ENCODE measurements at regions not wholly inside any gene's neighbourhood (a gene's known extent, or its start where the extent isn't known, plus 50 kb on each side); places are given as distances from the start of the nearest gene placed in this dataset.

DNA sequence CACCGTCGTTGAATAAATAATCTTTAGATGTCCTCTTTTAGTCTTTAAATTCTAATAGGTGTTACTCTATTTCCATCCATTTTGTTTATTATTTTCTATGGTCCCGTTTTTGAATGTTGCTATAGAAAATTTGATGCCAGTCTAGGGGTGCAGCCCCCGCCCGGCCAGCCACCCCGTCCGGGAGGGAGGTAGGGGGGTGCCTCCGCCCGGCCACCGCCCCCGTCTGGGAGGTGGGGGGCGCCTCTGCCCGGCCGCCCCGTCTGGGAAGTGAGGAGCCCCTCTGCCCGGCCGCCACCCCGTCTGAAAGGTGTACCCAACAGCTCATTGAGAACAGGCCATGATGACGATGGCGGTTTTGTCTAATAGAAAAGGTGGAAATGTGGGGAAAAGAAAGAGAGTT lies 2372.2 kb upstream of the WWC1 start:
- no peak for DNase-seq (ENCODE audit: extremely low read depth in 1 of 11, low read depth in 9 of 11, low spot score in 4 of 11)

DNA sequence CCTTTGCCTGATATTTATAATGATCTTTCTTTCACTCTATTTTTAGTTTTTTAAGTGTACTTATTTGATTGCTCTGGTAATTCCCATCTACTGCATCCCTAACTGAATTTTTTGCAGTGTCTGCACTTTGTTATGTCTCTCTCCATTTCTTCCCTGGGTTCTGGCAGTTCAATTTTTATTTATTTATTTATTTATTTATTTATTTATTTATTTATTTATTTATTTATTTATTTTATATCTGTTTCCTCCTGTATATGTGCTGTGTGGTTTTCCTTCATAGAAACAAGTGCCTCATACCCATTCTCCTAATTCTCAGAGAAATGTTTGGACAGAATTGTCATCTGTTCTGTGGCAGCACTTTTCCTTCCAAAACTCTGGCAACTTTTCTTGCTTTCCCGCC lies 2370.8 kb upstream of the WWC1 start:
- DNase-seq (ENCODE audit: extremely low read depth in 1 of 11, low read depth in 9 of 11, low spot score in 4 of 11): no peak

DNA sequence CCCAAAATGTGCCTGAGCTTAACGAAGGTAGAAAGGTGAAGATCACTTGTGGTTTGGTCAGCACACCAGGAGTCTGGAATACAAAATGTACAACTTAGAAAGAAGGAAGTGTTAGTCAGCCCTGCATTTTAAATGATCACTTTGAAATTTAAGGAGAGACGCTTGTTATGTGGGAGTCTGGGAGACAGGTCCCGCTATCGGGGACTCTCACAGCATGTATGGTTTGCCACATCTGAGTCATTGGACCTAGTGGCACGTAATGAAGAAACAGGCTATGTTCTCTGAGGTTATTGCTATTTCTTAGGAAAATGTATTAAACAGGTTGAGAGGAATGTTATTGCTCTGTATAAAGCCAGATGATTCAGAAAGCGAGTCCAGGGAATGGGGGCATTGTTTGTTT lies 2362.5 kb upstream of the WWC1 start:
- DNase-seq (ENCODE audit: extremely low read depth in 1 of 11, low read depth in 9 of 11, low spot score in 4 of 11): no peak

GRCh38 chr5:165940541-165940940 lies 2350.9 kb upstream of the WWC1 start:
- no peak for DNase-seq (ENCODE audit: extremely low read depth in 1 of 11, low read depth in 9 of 11, low spot score in 4 of 11)

GRCh38 chr5:165956854-165957253 lies 2334.6 kb upstream of the WWC1 start:
- DNase-seq (ENCODE audit: extremely low read depth in 1 of 11, low read depth in 9 of 11, low spot score in 4 of 11): no peak

DNA sequence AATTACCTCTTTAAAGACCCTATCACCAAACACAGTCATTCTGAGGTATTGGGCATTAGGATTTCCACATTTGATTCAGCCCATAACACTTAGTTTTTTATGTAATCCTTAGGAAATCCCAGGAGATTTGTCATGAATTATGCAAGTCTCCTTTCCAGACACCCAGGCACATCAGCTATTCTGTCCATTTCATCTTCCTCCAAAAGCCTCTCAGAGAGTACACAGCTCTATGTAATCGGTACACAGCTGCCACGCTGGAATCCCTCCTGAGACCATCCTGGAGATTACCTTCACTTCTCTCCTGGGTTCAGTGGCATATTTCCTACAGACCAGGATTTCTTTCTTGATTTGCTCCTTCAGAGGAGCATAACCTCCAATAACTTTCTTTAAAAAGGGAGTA lies 2309.8 kb upstream of the WWC1 start:
- no peak for DNase-seq (ENCODE audit: extremely low read depth in 1 of 11, low read depth in 9 of 11, low spot score in 4 of 11)

DNA sequence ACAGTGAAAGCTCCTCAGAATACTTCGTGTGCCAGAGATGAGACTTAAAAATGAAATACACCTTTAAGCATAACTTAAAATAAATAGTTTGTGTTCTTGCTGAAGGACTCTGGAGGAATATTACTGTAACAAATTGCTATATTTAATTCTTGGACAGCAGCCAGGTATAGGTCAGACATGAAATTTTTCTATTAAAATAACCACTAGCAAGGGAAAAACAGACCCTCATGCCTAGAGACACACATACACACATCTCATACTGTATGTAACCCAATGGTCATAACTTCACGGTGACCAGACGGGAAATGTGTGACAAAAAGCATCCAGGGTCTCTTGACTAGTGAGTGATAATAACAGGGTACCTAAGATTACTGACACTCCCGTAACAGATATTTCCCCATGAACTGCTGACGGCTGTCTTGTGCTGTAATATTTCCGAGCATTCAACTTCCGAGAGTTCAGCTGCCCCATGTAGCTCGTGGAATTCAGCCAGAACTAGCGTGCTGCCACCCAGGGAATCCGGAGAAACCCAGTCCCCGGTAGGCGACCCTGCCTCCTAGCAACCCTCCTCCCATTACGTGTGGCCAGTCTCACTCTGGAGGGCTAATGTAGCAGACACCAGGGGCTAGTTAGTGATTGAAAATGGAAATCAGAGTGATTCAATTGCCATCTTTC lies 2295.1 kb upstream of the WWC1 start:
- peak in 3 of 11 donors; percentile 5 to 19 (median 7) for DNase-seq (ENCODE audit: extremely low read depth in 1 of 11, low read depth in 9 of 11, low spot score in 4 of 11)

DNA sequence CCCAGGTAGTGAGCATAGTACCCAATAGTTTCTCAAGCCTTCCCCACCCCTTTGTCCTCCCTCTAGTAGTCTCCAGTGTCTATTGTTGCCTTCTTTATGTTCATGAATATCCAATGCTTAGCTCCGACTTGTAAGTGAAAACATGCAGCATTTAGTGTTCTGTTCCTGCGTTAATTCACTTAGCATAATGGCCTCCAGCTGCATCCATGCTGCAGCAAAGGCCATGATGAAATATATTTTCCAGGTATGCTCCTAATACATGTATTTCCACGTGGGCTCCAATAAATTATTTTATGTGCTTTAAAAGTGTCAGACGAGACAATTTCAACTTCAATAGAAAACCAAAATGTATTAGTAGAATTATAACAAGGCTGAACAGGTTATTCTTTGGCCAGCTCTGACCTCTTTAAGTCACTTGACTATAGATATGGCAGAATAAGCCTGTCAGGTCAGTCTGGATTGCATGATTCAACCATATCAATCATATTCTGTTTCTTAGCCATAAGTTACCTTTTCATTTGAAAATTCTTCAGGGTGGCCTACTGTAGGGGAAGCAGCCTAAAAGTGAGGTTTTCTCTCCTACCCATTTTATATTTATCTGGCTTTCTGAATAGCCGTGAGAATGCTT lies 2291.6 kb upstream of the WWC1 start:
- DNase-seq (ENCODE audit: extremely low read depth in 1 of 11, low read depth in 9 of 11, low spot score in 4 of 11): no peak

GRCh38 chr5:166004006-166004405 lies 2287.4 kb upstream of the WWC1 start:
- DNase-seq (ENCODE audit: extremely low read depth in 1 of 11, low read depth in 9 of 11, low spot score in 4 of 11): no peak

DNA sequence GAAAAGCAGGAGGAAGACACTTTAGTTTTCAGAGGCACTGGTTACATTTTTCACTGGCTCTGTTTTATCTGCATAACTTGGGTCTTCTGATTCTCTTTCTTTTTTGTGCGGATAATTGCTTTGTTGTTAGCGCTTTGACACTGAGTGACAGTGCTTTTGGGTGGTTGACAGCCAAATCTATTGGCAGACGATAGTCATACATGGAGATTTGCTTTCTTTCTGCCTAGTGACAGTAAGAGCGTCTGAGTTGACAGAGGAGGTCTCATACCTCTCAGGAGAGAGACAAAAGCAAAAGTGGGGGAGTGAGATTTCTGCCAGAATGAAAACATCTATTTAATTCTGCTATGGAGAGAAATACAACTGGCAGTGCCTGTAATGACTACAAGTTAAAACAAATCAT lies 2278.0 kb upstream of the WWC1 start:
- no peak for DNase-seq (ENCODE audit: extremely low read depth in 1 of 11, low read depth in 9 of 11, low spot score in 4 of 11)

- no peak for DNase-seq (ENCODE audit: extremely low read depth in 1 of 11, low read depth in 9 of 11, low spot score in 4 of 11)
These were observed 2277.2 kb upstream of the WWC1 start for GRCh38 chr5:166014256-166014655.

DNA sequence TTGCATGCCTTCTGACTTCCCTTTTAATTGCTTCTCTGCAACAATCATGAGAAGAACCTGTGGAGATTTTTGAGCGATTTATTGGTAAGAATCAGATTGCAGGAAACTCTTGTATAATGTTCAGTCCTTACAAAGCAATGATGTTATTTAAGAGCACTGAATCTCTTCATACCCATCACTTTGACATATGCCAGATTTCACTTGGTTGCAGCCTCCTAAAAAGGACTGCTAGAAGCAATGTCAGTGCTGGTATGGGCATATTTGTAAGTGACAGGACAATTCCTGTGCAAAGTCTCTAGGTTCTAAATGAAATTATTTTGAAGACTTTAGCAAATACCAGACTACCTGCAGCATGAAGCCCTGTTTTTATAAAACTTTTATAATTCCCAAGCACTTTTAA lies 2272.7 kb upstream of the WWC1 start:
- DNase-seq (ENCODE audit: extremely low read depth in 1 of 11, low read depth in 9 of 11, low spot score in 4 of 11): no peak

DNA sequence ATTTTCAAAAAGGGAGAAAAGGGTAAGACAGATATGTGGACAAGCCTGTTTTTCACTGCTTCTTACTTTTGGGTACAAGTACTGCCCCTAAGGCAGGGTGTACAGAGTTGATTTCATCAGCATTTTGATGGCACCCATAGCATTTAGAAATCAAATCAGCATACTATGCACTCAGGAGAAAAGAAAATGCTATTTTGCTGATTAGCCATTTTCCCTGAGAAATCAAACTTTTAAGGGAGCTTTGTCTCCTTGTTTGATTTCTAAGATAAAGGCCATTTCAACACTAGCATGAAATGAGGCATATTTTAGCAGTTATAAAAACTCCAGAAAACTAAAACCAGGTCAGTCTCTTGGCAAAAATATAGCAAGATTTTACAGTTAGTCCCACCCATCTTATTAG lies 2269.4 kb upstream of the WWC1 start:
- no peak for DNase-seq (ENCODE audit: extremely low read depth in 1 of 11, low read depth in 9 of 11, low spot score in 4 of 11)

DNA sequence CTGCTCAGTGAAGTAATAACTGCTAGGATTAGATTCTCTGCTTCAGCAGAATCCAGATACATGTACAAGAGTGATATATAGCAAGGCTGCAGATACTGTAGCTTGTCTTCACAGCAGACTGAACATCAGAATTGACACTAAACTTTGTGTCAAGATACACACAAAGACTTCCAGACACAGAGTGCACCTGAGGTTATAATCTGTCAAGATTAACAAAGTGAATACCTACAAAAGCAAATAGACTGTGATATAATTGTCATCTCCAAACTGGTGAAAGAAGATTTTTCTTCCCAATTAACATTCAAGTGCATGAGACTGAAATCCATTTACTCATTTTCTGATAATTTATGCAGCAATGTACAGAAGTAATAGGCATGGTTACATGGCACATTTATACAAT lies 2266.5 kb upstream of the WWC1 start:
- DNase-seq (ENCODE audit: extremely low read depth in 1 of 11, low read depth in 9 of 11, low spot score in 4 of 11): no peak

DNA sequence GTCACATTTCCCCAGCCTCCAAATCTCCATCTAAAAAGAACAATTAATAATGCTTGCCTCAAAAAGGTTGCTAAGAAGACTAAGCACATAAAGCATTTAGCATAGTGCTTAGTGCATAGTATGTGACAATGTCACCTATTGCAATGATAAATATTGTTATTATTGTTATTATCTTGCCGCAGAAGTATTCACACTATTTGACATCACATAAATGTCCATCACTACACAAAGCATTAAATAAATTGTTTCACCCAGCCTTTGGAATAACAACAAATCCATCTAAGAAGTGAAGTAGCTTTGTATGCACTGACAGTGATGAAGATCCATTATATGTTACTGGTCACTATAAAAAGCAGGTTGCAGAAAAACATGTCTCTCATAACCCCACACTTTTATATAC lies 2263.9 kb upstream of the WWC1 start:
- DNase-seq (ENCODE audit: extremely low read depth in 1 of 11, low read depth in 9 of 11, low spot score in 4 of 11): no peak

GRCh38 chr5:166031926-166032325 lies 2259.5 kb upstream of the WWC1 start:
- DNase-seq (ENCODE audit: extremely low read depth in 1 of 11, low read depth in 9 of 11, low spot score in 4 of 11): no peak

- DNase-seq (ENCODE audit: extremely low read depth in 1 of 11, low read depth in 9 of 11, low spot score in 4 of 11): no peak
These were observed 2258.8 kb upstream of the WWC1 start for GRCh38 chr5:166032601-166033000.

- DNase-seq (ENCODE audit: extremely low read depth in 1 of 11, low read depth in 9 of 11, low spot score in 4 of 11): no peak
These were observed 2245.5 kb upstream of the WWC1 start for GRCh38 chr5:166045961-166046360.

- no peak for DNase-seq (ENCODE audit: extremely low read depth in 1 of 11, low read depth in 9 of 11, low spot score in 4 of 11)
These were observed 2244.5 kb upstream of the WWC1 start for GRCh38 chr5:166046956-166047355.

DNA sequence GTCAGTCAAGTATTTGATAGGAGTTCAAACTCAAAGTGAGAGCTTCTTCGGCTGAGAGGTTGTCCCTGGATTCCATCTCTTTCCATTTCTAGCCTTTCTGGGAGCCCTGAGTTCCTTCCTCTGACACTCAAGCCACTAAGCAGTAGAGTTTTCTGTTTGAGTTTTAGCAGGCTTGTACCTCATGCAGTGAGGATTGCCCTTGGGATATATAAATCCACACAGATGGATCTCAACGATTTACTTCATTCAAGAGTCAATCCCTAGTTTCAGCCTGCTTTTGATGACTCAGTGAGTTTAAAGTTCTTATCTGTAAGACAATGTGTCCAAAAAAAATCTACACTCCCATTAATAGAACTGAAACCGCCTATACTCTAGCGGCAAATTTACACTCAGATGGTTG lies 2240.9 kb upstream of the WWC1 start:
- no peak for DNase-seq (ENCODE audit: extremely low read depth in 1 of 11, low read depth in 9 of 11, low spot score in 4 of 11)

GRCh38 chr5:166058660-166059059 lies 2232.8 kb upstream of the WWC1 start:
- DNase-seq (ENCODE audit: extremely low read depth in 1 of 11, low read depth in 9 of 11, low spot score in 4 of 11): no peak

Data from renal cortex interstitium (tissue), 11 donors.